UCSD-AML1 (cell line): ENCODE measurements at regions not wholly inside any gene's neighbourhood (a gene's known extent, or its start where the extent isn't known, plus 50 kb on each side); places are given as distances from the start of the nearest gene placed in this dataset.

ENCODE experiments used
- DNase-seq: peaks from one replicate; lab custom pipeline; 2025; ENCODE audit not compliant: unreplicated experiment; lab: John Stamatoyannopoulos, UW

DNA sequence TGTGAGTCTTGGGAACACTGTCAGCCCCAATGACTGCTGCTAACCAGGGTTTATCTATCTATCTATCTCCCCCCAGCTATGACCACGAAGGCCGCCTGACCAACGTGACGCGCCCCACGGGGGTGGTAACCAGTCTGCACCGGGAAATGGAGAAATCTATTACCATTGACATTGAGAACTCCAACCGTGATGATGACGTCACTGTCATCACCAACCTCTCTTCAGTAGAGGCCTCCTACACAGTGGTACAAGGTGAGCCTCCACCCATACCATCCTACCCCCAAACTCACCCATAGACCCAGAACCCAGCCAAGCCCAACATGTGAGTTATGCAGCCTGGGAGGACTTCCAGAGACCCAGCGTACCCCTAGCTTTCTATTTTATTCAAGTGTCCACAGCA is 65.4 kb upstream of the WWC1 start:
- DNase-seq: no peak

DNA sequence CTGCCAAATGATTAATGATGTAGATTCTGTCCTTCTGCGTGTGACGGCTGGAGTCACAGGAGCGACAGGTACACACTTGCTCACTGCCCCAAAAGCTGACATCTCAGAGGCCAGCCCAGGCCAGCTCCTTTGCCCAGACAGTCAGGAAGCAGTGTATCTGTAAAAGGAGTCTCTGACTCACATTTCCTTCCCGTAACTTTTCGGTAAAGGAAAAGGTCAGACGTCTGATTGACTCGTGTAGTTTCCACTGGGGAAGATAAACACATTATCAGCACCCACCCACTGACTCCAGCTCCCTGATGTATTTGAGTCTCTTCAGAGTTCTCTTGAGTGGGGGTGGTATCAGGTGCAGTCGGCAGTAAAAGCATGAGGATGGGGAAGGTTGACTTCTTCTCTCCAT is 64.4 kb upstream of the WWC1 start:
- peak; percentile 35 for DNase-seq

DNA sequence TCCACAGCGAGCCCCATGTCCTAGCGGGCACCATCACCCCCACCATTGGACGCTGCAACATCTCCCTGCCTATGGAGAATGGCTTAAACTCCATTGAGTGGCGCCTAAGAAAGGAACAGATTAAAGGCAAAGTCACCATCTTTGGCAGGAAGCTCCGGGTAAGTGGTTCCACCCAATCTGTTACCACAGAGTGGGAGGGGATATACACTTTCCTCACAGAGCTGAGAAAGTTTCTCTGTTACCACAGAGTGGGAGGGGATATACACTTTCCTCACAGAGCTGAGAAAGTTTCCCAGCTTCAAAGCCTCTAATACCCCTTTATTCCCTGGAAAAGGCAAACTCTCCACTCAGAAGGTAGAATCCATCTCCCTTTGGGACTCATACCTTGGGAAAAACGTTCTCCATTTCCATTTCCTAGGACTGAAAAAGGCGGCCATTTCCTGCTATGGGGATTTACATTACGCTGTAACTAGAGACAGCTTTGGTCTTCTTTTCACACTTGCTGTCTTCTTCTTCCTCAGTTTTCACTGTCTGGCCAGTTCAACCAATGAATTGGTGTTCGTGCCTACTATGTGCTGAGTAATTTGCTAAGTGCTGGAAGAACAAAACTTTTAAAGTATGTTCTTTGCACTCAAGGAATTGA is 63.4 kb upstream of the WWC1 start:
- no peak for DNase-seq

- no peak for DNase-seq
Observed at GRCh38 chr5:168228668-168229067, 62.8 kb upstream of the WWC1 start.

DNA sequence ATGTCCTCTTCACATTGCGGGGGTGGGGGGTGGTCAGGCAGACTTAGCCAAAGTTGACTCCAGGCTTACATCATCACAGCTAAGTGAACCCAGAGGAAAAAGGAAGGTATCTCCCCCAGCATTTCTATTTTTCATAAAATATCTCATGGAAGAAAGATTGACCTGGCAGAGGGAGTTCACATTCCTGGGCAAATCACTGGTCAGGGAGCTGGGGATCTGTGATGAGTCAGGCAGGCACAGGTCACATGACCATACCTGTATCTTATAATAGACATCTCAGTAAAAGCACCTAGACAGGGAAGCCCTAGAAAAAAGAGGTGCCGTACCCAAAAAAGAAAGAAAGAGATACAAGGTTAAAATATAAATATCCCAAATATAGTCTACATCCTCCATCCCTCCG is 57.3 kb upstream of the WWC1 start:
- no peak for DNase-seq

- no peak for DNase-seq
Observed at GRCh38 chr5:168238463-168238862, 53.0 kb upstream of the WWC1 start.

DNA sequence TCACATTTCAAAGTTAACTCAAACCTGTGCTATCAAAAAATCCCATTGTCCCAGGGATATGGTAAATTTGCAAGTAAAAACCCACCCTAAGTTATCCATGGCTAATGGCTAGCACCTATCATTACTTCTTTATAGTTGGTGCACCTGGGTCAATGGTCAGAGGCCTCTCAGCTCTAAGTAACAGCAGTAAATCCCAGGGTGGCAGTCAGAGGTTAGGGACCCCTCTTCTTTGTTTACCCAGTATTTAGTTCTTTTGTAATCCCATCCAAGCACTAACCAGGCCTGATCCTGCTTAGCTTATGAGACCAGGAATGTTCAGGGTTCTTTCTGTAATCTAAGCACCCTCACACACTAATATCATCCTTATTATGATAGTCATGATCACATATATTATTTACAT is 52.1 kb upstream of the WWC1 start:
- DNase-seq: no peak
